Endodermal cell (in vitro differentiated cells): ENCODE measurements at regions not wholly inside any gene's neighbourhood (a gene's known extent, or its start where the extent isn't known, plus 50 kb on each side); places are given as distances from the start of the nearest gene placed in this dataset.

Source experiments
- DNase-seq: peaks from one replicate; pipeline ENCODE4 v3.0.0-alpha.2; 2017
- H3K27ac ChIP-seq: 2 replicates; pipeline ENCODE4 v1.5.1; 2013; ENCODE audit warnings: mild to moderate bottlenecking, low read depth, low read length, moderate library complexity
- H3K27me3 ChIP-seq: 2 replicates; pipeline ENCODE4 v1.6.1; 2013; ENCODE audit warnings: mild to moderate bottlenecking, low read length, moderate library complexity; ENCODE audit not compliant: insufficient read depth, control insufficient read depth, poor library complexity, severe bottlenecking
- H3K36me3 ChIP-seq: 2 replicates; pipeline ENCODE4 v1.7.0; 2013; ENCODE audit warnings: mild to moderate bottlenecking, low read length, moderate library complexity; ENCODE audit not compliant: control insufficient read depth, insufficient read depth
- H3K4me1 ChIP-seq: one replicate; pipeline ENCODE4 v1.7.0; 2013; ENCODE audit warnings: low read length; ENCODE audit not compliant: control insufficient read depth, insufficient read depth
- H3K4me3 ChIP-seq: 2 replicates; pipeline ENCODE4 v1.5.1; 2013; ENCODE audit warnings: mild to moderate bottlenecking, low read length, moderate library complexity
- H3K9ac ChIP-seq: 2 replicates; pipeline ENCODE4 v1.6.1; 2013; ENCODE audit warnings: mild to moderate bottlenecking, low read length, moderate library complexity; ENCODE audit not compliant: poor library complexity, severe bottlenecking; ENCODE audit errors: extremely low read depth
- H3K9me3 ChIP-seq: 2 replicates; pipeline ENCODE4 v1.6.1; 2013; ENCODE audit warnings: mild to moderate bottlenecking, low read length, moderate library complexity; ENCODE audit not compliant: control insufficient read depth
- H3K27ac Mint-ChIP-seq: 2 replicates; pipeline ENCODE4 v1.8.0; 2020; ENCODE audit warnings: mixed read lengths
- H3K27me3 Mint-ChIP-seq: 2 replicates; pipeline ENCODE4 v1.8.0; 2021; ENCODE audit warnings: mild to moderate bottlenecking, mixed read lengths; ENCODE audit not compliant: insufficient read depth
- H3K36me3 Mint-ChIP-seq: 2 replicates; pipeline ENCODE4 v1.8.0; 2020; ENCODE audit warnings: low read depth, mixed read lengths
- H3K4me1 Mint-ChIP-seq: 2 replicates; pipeline ENCODE4 v1.8.0; 2020; ENCODE audit warnings: mixed read lengths
- H3K4me3 Mint-ChIP-seq: 2 replicates; pipeline ENCODE4 v1.8.0; 2020; ENCODE audit warnings: mild to moderate bottlenecking, moderate library complexity, mixed read lengths
- H3K9me3 Mint-ChIP-seq: 2 replicates; pipeline ENCODE4 v1.8.0; 2020; ENCODE audit warnings: mild to moderate bottlenecking, mixed read lengths
- CTCF ChIP-seq: fragments of 200-600 bp; sonication (generic); conservative IDR thresholded peaks from 2 replicates; pipeline ENCODE4 v1.5.0; 2021; ENCODE audit warnings: antibody characterized with exemption, mild to moderate bottlenecking
- WGBS, 2 experiments: methylation state at CpG; one replicate each; pipeline versions ENCODE4 v1.1.5 to v1.1.7; 2013; ENCODE audit warnings: missing lambda C conversion rate in 2 of 2, mixed read lengths in 1 of 2; ENCODE audit not compliant: insufficient coverage in 1 of 2, insufficient read length in 1 of 2; 5-methylcytosine and 5-hydroxymethylcytosine counted together

- no peak for DNase-seq
- H3K4me1 ChIP-seq, result no peaks in the 10 kb centered on the region
- TF ChIP-seq CTCF, result no peak
- H3K9me3 ChIP-seq, result no peaks in the 10 kb centered on the region
- no peaks in the 10 kb centered on the region for H3K36me3 ChIP-seq
- H3K27ac ChIP-seq, result no peak overlapping the region
- Mint-ChIP-seq H3K36me3 (no peaks in the 10 kb centered on the region), H3K27me3 (no peaks in the 10 kb centered on the region), H3K9me3 (no peaks in the 10 kb centered on the region), H3K4me1 (no peaks in the 10 kb centered on the region), H3K27ac (no peak overlapping the region), H3K4me3 (no peak overlapping the region)
- WGBS, 2 experiments, result 92 to 100% methylated on average over 1 to 5 of the region's 5 CpGs
- H3K27me3 ChIP-seq, result no peaks in the 10 kb centered on the region
- H3K9ac ChIP-seq, result no peak overlapping the region
- H3K4me3 ChIP-seq, result no peak overlapping the region
These were observed 253.3 kb downstream of the KLF6 start for GRCh38 chr10:3531670-3532069.

GRCh38 chr10:3530783-3531645, 254.0 kb downstream of the KLF6 start:
- no peaks in the 10 kb centered on the region for H3K9me3 Mint-ChIP-seq
- H3K27ac ChIP-seq, result no peak overlapping the region
- TF ChIP-seq CTCF, result no peak
- no peaks in the 10 kb centered on the region for H3K36me3 Mint-ChIP-seq
- H3K4me1 ChIP-seq, result no peaks in the 10 kb centered on the region
- H3K9me3 ChIP-seq, result no peaks in the 10 kb centered on the region
- no peak overlapping the region for H3K4me3 Mint-ChIP-seq
- H3K9ac ChIP-seq, result no peak overlapping the region
- H3K36me3 ChIP-seq, result no peaks in the 10 kb centered on the region
- 92 to 97% methylated on average over 16 of the region's 16 CpGs for WGBS, 2 experiments
- H3K27ac Mint-ChIP-seq, result no peak overlapping the region
- H3K4me3 ChIP-seq, result no peak overlapping the region
- H3K27me3 Mint-ChIP-seq, result no peaks in the 10 kb centered on the region
- no peaks in the 10 kb centered on the region for H3K27me3 ChIP-seq
- DNase-seq, result no peak
- no peaks in the 10 kb centered on the region for H3K4me1 Mint-ChIP-seq

GRCh38 chr10:3530346-3530745, 254.7 kb downstream of the KLF6 start:
- Mint-ChIP-seq H3K4me1 (no peaks in the 10 kb centered on the region), H3K27ac (no peak overlapping the region), H3K27me3 (no peaks in the 10 kb centered on the region), H3K36me3 (no peaks in the 10 kb centered on the region), H3K9me3 (no peaks in the 10 kb centered on the region), H3K4me3 (no peak overlapping the region)
- no peak for TF ChIP-seq CTCF
- 92 to 94% methylated on average over 13 of the region's 13 CpGs for WGBS, 2 experiments
- Histone ChIP-seq H3K27me3 (no peaks in the 10 kb centered on the region), H3K9ac (no peak overlapping the region), H3K4me3 (no peak overlapping the region), H3K9me3 (no peaks in the 10 kb centered on the region), H3K27ac (no peak overlapping the region), H3K4me1 (no peaks in the 10 kb centered on the region), H3K36me3 (no peaks in the 10 kb centered on the region)
- no peak for DNase-seq
